K562 (cell line): ENCODE measurements at regions not wholly inside any gene's neighbourhood (a gene's known extent, or its start where the extent isn't known, plus 50 kb on each side); places are given as distances from the start of the nearest gene placed in this dataset.

ENCODE experiments used
- CEBPB ChIP-seq: fragments of 450-650 bp; IDR thresholded peaks from 2 replicates; pipeline ENCODE4 v1.6.1; 2016; ENCODE audit warnings: missing genetic modification characterization, missing compliant biosample characterization
- CHD2 ChIP-seq: IDR thresholded peaks from 2 replicates; pipeline ENCODE4 v1.6.1; 2011; ENCODE audit warnings: low read depth, low read length
- E2F1 ChIP-seq: sonication (generic); formaldehyde crosslinking; IDR thresholded peaks from 2 replicates; pipeline ENCODE4 v1.8.1; 2023; ENCODE audit warnings: mild to moderate bottlenecking, missing genetic modification reagents, moderate library complexity
- E2F6 ChIP-seq, 2 experiments: IDR thresholded peaks; 2 replicates each; pipeline ENCODE4 v1.6.1; 2011; ENCODE audit warnings: borderline replicate concordance in 1 of 2, control low read depth in 1 of 2, low read depth in 1 of 2, low read length in 1 of 2, mild to moderate bottlenecking in 1 of 2, mixed read lengths in 1 of 2, moderate library complexity in 1 of 2; ENCODE audit not compliant: insufficient read depth in 1 of 2, insufficient read length in 1 of 2, poor library complexity in 1 of 2, severe bottlenecking in 1 of 2; ENCODE audit errors: extremely low read depth in 1 of 2
- EZH2 ChIP-seq: IDR thresholded peaks from 2 replicates; pipeline ENCODE4 v1.6.1; 2012; ENCODE audit warnings: low read depth, mild to moderate bottlenecking, inconsistent platforms, low read length, borderline replicate concordance
- L3MBTL2 ChIP-seq: fragments of 450-650 bp; IDR thresholded peaks from 2 replicates; pipeline ENCODE4 v1.6.1; 2016; ENCODE audit warnings: mild to moderate bottlenecking, moderate library complexity
- POLR2AphosphoS5 ChIP-seq: IDR thresholded peaks from 2 replicates; pipeline ENCODE4 v1.6.1; 2011; ENCODE audit warnings: mild to moderate bottlenecking, low read depth, low read length, moderate library complexity; ENCODE audit not compliant: control insufficient read depth, insufficient read depth
- RBM17 ChIP-seq: fragments of 200-400 bp; formaldehyde crosslinking; IDR thresholded peaks from 2 replicates; pipeline ENCODE4 v1.6.1; 2017; ENCODE audit warnings: low read depth, mild to moderate bottlenecking, low read length, borderline replicate concordance
- ZBED1 ChIP-seq: IDR thresholded peaks from 2 replicates; pipeline ENCODE4 v1.6.1; 2014
- ZEB2 ChIP-seq: fragments of 450-650 bp; IDR thresholded peaks from 2 replicates; pipeline ENCODE4 v1.6.1; 2016
- ZFX ChIP-seq: sonication (generic); formaldehyde crosslinking; IDR thresholded peaks from 2 replicates; pipeline ENCODE4 v1.8.0; 2022; ENCODE audit warnings: mild to moderate bottlenecking, missing genetic modification reagents, moderate library complexity
- TF ChIP-seq, protein P1 (sequence below): sonication (generic); formaldehyde crosslinking; IDR thresholded peaks from 2 replicates; pipeline ENCODE4 v1.8.1; 2023; ENCODE audit warnings: mild to moderate bottlenecking, missing genetic modification reagents
- TF ChIP-seq, protein P2 (sequence below): sonication (generic); formaldehyde crosslinking; IDR thresholded peaks from 2 replicates; pipeline ENCODE4 v1.8.0; 2022; ENCODE audit warnings: mild to moderate bottlenecking, missing genetic modification reagents
- TF ChIP-seq, protein P3 (sequence below): sonication (generic); formaldehyde crosslinking; IDR thresholded peaks from 2 replicates; pipeline ENCODE4 v1.8.0; 2022; ENCODE audit warnings: mild to moderate bottlenecking, low read depth, missing genetic modification reagents

GRCh38 chr12:127712561-127712960 is 554.4 kb upstream of the TMEM132C start:
- TF ChIP-seq POLR2AphosphoS5 (no peak), E2F1 (no peak), ZBED1 (no peak), EZH2 (no peak), ZEB2 (no peak), L3MBTL2 (no peak), ZFX (no peak), RBM17 (no peak), E2F6 (IDR thresholded peaks at IDR 0.05; ENCODE audit: borderline replicate concordance in 1 of 2, extremely low read depth in 1 of 2, insufficient read depth in 1 of 2, insufficient read length in 1 of 2, low read depth in 1 of 2, low read length in 1 of 2, poor library complexity in 1 of 2, severe bottlenecking in 1 of 2) (no peak), CHD2 (no peak), CEBPB (no peak)
- TF ChIP-seq, protein P1, sequence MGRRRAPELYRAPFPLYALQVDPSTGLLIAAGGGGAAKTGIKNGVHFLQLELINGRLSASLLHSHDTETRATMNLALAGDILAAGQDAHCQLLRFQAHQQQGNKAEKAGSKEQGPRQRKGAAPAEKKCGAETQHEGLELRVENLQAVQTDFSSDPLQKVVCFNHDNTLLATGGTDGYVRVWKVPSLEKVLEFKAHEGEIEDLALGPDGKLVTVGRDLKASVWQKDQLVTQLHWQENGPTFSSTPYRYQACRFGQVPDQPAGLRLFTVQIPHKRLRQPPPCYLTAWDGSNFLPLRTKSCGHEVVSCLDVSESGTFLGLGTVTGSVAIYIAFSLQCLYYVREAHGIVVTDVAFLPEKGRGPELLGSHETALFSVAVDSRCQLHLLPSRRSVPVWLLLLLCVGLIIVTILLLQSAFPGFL = no peak
- TF ChIP-seq, protein P2, sequence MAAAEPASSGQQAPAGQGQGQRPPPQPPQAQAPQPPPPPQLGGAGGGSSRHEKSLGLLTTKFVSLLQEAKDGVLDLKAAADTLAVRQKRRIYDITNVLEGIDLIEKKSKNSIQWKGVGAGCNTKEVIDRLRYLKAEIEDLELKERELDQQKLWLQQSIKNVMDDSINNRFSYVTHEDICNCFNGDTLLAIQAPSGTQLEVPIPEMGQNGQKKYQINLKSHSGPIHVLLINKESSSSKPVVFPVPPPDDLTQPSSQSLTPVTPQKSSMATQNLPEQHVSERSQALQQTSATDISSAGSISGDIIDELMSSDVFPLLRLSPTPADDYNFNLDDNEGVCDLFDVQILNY (CRISPR knock-in tag) = no peak
- TF ChIP-seq, protein P3, sequence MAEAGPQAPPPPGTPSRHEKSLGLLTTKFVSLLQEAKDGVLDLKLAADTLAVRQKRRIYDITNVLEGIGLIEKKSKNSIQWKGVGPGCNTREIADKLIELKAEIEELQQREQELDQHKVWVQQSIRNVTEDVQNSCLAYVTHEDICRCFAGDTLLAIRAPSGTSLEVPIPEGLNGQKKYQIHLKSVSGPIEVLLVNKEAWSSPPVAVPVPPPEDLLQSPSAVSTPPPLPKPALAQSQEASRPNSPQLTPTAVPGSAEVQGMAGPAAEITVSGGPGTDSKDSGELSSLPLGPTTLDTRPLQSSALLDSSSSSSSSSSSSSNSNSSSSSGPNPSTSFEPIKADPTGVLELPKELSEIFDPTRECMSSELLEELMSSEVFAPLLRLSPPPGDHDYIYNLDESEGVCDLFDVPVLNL (CRISPR knock-in tag) = no peak
